ENCODE measurements at regions not wholly inside any gene's neighbourhood (a gene's known extent, or its start where the extent isn't known, plus 50 kb on each side); places are given as distances from the start of the nearest gene placed in this dataset.

GRCh38 chr5:14932902-14933469, 61.4 kb upstream of the ANKH start:
- Histone ChIP-seq H3K9ac (ENCODE audit: low read depth, low read length) (no peak overlapping the region), H2BK120ac (ENCODE audit: low read depth, low read length) (no peak overlapping the region), H2AFZ (replicated peaks; ENCODE audit: low read length, poor library complexity) (no peak overlapping the region), H3K4me1 (ENCODE audit: control insufficient read depth, insufficient read depth, low read length) (peaks cover 1% of the 10 kb centered on the region; the same call in 1 of the 2 replicates), H4K5ac (ENCODE audit: low read depth, low read length) (no peak overlapping the region), H3K9me1 (ENCODE audit: insufficient read depth, low read length) (0 out of 2 replicates have a peak, but pooled peaks cover 2% of the 10 kb centered on the region), H3K4ac (ENCODE audit: low read depth, low read length) (no peak overlapping the region), H4K20me1 (ENCODE audit: insufficient read depth, low read length) (no peaks in the 10 kb centered on the region), H2BK15ac (ENCODE audit: low read depth, low read length) (no peak overlapping the region), H3K4me3 (ENCODE audit: insufficient read depth, low read depth, low read length) (no peak overlapping the region), H3K9me3 (ENCODE audit: control insufficient read depth, insufficient read depth, low read length) (no peaks in the 10 kb centered on the region), H4K91ac (ENCODE audit: insufficient read depth, low read depth, low read length) (no peak overlapping the region), H3K56ac (ENCODE audit: extremely low read depth, insufficient read depth, low read length) (no peak overlapping the region), H2AK9ac (replicated peaks; ENCODE audit: low read depth, low read length, poor library complexity) (no peak overlapping the region), H2BK5ac (ENCODE audit: low read depth, low read length, poor library complexity, severe bottlenecking) (no peak overlapping the region), H3K14ac (replicated peaks; ENCODE audit: low read depth, low read length) (no peak overlapping the region), H3K36me3 (ENCODE audit: control insufficient read depth, insufficient read depth, low read length) (no peaks in the 10 kb centered on the region), H2AK5ac (ENCODE audit: low read depth, low read length) (no peak overlapping the region), H2BK20ac (ENCODE audit: low read depth, low read length) (no peak overlapping the region), H4K8ac (ENCODE audit: low read depth in 2 of 2, low read length in 2 of 2) (no peak overlapping the region), H3K18ac (ENCODE audit: low read depth, low read length) (no peak overlapping the region), H3K27ac (ENCODE audit: insufficient read depth, low read length) (no peak overlapping the region), H3K27me3 (ENCODE audit: control insufficient read depth, insufficient read depth, low read length) (no peaks in the 10 kb centered on the region), H3K23ac (ENCODE audit: low read depth, low read length) (no peak overlapping the region), H3K4me2 (ENCODE audit: low read depth, low read length) (no peak overlapping the region), H3K79me1 (ENCODE audit: low read depth in 1 of 2, low read length in 2 of 2) (no peaks in the 10 kb centered on the region)
- TF ChIP-seq RFX5 (IDR thresholded peaks at IDR 0.05; ENCODE audit: low read depth, low read length) = peak; percentile 85
- TF ChIP-seq MAFK (IDR thresholded peaks at IDR 0.05; ENCODE audit: low read depth, low read length) = peak; percentile 31; the same call in 1 of the 2 replicates
- peak; percentile 24; the same call in 1 of the 2 replicates for TF ChIP-seq FOS (IDR thresholded peaks at IDR 0.05; ENCODE audit: low read depth, low read length)
- TF ChIP-seq SMC3 (IDR thresholded peaks at IDR 0.05; ENCODE audit: low read depth, low read length) = no peak
- no peak for TF ChIP-seq MXI1 (IDR thresholded peaks at IDR 0.05; ENCODE audit: borderline replicate concordance, low read depth, low read length)
- no peak for TF ChIP-seq USF2 (IDR thresholded peaks at IDR 0.05; ENCODE audit: low read depth, low read length)
- TF ChIP-seq CEBPB (IDR thresholded peaks at IDR 0.05; ENCODE audit: low read depth, low read length) = no peak
- in situ Hi-C loops (cut with MboI; ENCODE audit: low sequenced_read_pairs) (no loop called here), intact Hi-C loops (cut with micrococcal nuclease) (no loop called here), dilution Hi-C loops (cut with HindIII; ENCODE audit: low sequenced_read_pairs, unreplicated experiment) (no loop called here)
- ATAC-seq (ENCODE audit: low read depth) = 0 out of 2 replicates have a peak, but pooled peaks have one; percentile 32
- POLR2A ChIA-PET (ENCODE audit: unreplicated experiment) = no interaction called here
- WGBS, 2 experiments (ENCODE audit: extremely low coverage in 2 of 2, insufficient read length in 1 of 2) = no CpG with 5 or more reads among the region's 7 CpGs
- CTCF ChIA-PET = interaction anchor here (0.6 kb wide), 2 partner anchors 66 to 71 kb away, joined by 3 read pairs; no protein-coding TSS in a partner anchor
- DNase-seq = peak; percentile 54
- BruUV-seq (replicated peaks) = no TSS peak

All from IMR-90 (cell line).